ENCODE measurements at regions not wholly inside any gene's neighbourhood (a gene's known extent, or its start where the extent isn't known, plus 50 kb on each side); places are given as distances from the start of the nearest gene placed in this dataset.

- TF ChIP-seq, protein P1, sequence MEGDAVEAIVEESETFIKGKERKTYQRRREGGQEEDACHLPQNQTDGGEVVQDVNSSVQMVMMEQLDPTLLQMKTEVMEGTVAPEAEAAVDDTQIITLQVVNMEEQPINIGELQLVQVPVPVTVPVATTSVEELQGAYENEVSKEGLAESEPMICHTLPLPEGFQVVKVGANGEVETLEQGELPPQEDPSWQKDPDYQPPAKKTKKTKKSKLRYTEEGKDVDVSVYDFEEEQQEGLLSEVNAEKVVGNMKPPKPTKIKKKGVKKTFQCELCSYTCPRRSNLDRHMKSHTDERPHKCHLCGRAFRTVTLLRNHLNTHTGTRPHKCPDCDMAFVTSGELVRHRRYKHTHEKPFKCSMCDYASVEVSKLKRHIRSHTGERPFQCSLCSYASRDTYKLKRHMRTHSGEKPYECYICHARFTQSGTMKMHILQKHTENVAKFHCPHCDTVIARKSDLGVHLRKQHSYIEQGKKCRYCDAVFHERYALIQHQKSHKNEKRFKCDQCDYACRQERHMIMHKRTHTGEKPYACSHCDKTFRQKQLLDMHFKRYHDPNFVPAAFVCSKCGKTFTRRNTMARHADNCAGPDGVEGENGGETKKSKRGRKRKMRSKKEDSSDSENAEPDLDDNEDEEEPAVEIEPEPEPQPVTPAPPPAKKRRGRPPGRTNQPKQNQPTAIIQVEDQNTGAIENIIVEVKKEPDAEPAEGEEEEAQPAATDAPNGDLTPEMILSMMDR (IDR thresholded peaks at IDR 0.05), result no peak
- TF ChIP-seq ZFX (IDR thresholded peaks at IDR 0.05; ENCODE audit: borderline replicate concordance), result no peak
Measured at GRCh38 chr3:22585504-22585903, 617.6 kb upstream of the UBE2E2 start.

All from 22Rv1 (cell line).